ENCODE measurements at regions not wholly inside any gene's neighbourhood (a gene's known extent, or its start where the extent isn't known, plus 50 kb on each side); places are given as distances from the start of the nearest gene placed in this dataset.

- no peak for TF ChIP-seq CTCF (conservative IDR thresholded peaks at IDR 0.05; ENCODE audit: low read depth in 2 of 2)
- TF ChIP-seq JUNB (IDR thresholded peaks at IDR 0.05; ENCODE audit: unreplicated experiment), result no peak
Measured at GRCh38 chrX:127947450-127947849, 104.8 kb downstream of the ACTRT1 start (continued).

- ATAC-seq (no peak; the same call in 2 of the 3 replicates), DNase-seq (ENCODE audit: low spot score) (no peak)
- no peaks in the 10 kb centered on the region for H3K9me3 Mint-ChIP-seq
- H3K27ac Mint-ChIP-seq, result no peak overlapping the region
- Histone ChIP-seq H3K27me3 (ENCODE audit: insufficient read depth) (no peaks in the 10 kb centered on the region), H3K27ac (ENCODE audit: low read depth) (no peak overlapping the region), H3F3A (replicated peaks; ENCODE audit: low read depth) (no peaks in the 10 kb centered on the region), H2AFZ (no peak overlapping the region), H3K4me2 (no peak overlapping the region), H3K9me2 (ENCODE audit: insufficient read depth) (no peaks in the 10 kb centered on the region), H3K36me3 (ENCODE audit: insufficient read depth) (no peaks in the 10 kb centered on the region), H3K4me1 (ENCODE audit: insufficient read depth) (no peaks in the 10 kb centered on the region; the same call in 1 of the 2 replicates), H3K4me3 (no peak overlapping the region), H4K20me1 (replicated peaks; ENCODE audit: insufficient read depth) (no peaks in the 10 kb centered on the region), H3K79me2 (replicated peaks; ENCODE audit: insufficient read depth) (no peaks in the 10 kb centered on the region)
- H3K36me3 Mint-ChIP-seq (ENCODE audit: low read depth), result no peaks in the 10 kb centered on the region
- H3K27me3 Mint-ChIP-seq (ENCODE audit: insufficient read depth, low read depth, poor library complexity), result no peaks in the 10 kb centered on the region
- H3K4me3 Mint-ChIP-seq, result no peak overlapping the region
- TF ChIP-seq ZNF114 (CRISPR knock-in tag; IDR thresholded peaks at IDR 0.05) (no peak), CREB1 (CRISPR knock-in tag; IDR thresholded peaks at IDR 0.05; ENCODE audit: low read depth) (no peak), CTCF (conservative IDR thresholded peaks at IDR 0.05; ENCODE audit: low read depth in 2 of 2) (no peak), ZNF462 (CRISPR knock-in tag; IDR thresholded peaks at IDR 0.05) (no peak), STAT1 (IDR thresholded peaks at IDR 0.05; ENCODE audit: unreplicated experiment) (no peak), REST (IDR thresholded peaks at IDR 0.05; ENCODE audit: unreplicated experiment) (no peak), ZNF331 (CRISPR knock-in tag; IDR thresholded peaks at IDR 0.05; ENCODE audit: low read depth) (no peak)
- H3K4me1 Mint-ChIP-seq, result peaks cover 13% of the 10 kb centered on the region
Measured at GRCh38 chrX:127943571-127943970, 108.6 kb downstream of the ACTRT1 start.

All from GM23338 (cell line).